H9 (cell line): ENCODE measurements at regions not wholly inside any gene's neighbourhood (a gene's known extent, or its start where the extent isn't known, plus 50 kb on each side); places are given as distances from the start of the nearest gene placed in this dataset.

Experiments used
- DNase-seq: peaks from one replicate; pipeline ENCODE4 v3.0.0-alpha.2; 2017
- H2AFZ ChIP-seq: one replicate; pipeline ENCODE4 v1.6.1; 2013; ENCODE audit warnings: mild to moderate bottlenecking, low read length, control low read depth, moderate library complexity
- H2AK5ac ChIP-seq: 2 replicates; pipeline ENCODE4 v1.6.1; 2013; ENCODE audit warnings: low read length, control low read depth, mixed read lengths; ENCODE audit not compliant: insufficient read length
- H2BK120ac ChIP-seq: one replicate; pipeline ENCODE4 v1.6.1; 2013; ENCODE audit warnings: low read depth, mild to moderate bottlenecking, low read length, control low read depth, inconsistent platforms; ENCODE audit not compliant: poor library complexity, severe bottlenecking
- H2BK12ac ChIP-seq: 2 replicates; pipeline ENCODE4 v1.6.1; 2013; ENCODE audit warnings: low read length, control low read depth, mixed read lengths, low read depth; ENCODE audit not compliant: insufficient read length
- H2BK15ac ChIP-seq: 2 replicates; pipeline ENCODE4 v1.6.1; 2013; ENCODE audit warnings: low read depth, low read length, control low read depth
- H2BK20ac ChIP-seq: one replicate; pipeline ENCODE4 v1.6.1; 2013; ENCODE audit warnings: low read depth, mild to moderate bottlenecking, low read length, control low read depth, inconsistent platforms; ENCODE audit not compliant: poor library complexity, severe bottlenecking
- H2BK5ac ChIP-seq: 2 replicates; pipeline ENCODE4 v1.6.1; 2013; ENCODE audit warnings: low read length, control low read depth, mixed read lengths; ENCODE audit not compliant: insufficient read length
- H3K14ac ChIP-seq: 2 replicates; pipeline ENCODE4 v1.6.1; 2013; ENCODE audit warnings: low read length, control low read depth; ENCODE audit not compliant: insufficient read depth
- H3K18ac ChIP-seq: 2 replicates; pipeline ENCODE4 v1.6.1; 2013; ENCODE audit warnings: low read depth, mild to moderate bottlenecking, mixed read lengths, low read length, control low read depth; ENCODE audit not compliant: insufficient read length
- H3K23ac ChIP-seq: 2 replicates; pipeline ENCODE4 v1.6.1; 2013; ENCODE audit warnings: low read length, control low read depth, mixed read lengths, low read depth; ENCODE audit not compliant: insufficient read length
- H3K23me2 ChIP-seq: 2 replicates; pipeline ENCODE4 v1.6.1; 2013; ENCODE audit warnings: low read depth, mild to moderate bottlenecking, mixed read lengths, low read length, control low read depth; ENCODE audit not compliant: insufficient read length, poor library complexity, severe bottlenecking
- H3K27ac ChIP-seq: 2 replicates; pipeline ENCODE4 v1.5.1; 2013; ENCODE audit warnings: low read length, control low read depth, mixed read lengths, low read depth; ENCODE audit not compliant: insufficient read length
- H3K27me3 ChIP-seq: 2 replicates; pipeline ENCODE4 v1.6.1; 2013; ENCODE audit warnings: low read length, control low read depth, inconsistent platforms; ENCODE audit not compliant: insufficient read depth
- H3K4ac ChIP-seq: 2 replicates; pipeline ENCODE4 v1.6.1; 2013; ENCODE audit warnings: low read depth, mild to moderate bottlenecking, control low read depth, inconsistent platforms, low read length, moderate library complexity
- H3K4me1 ChIP-seq: 2 replicates; pipeline ENCODE4 v1.6.1; 2013; ENCODE audit warnings: low read length, control low read depth, inconsistent platforms; ENCODE audit not compliant: insufficient read depth
- H3K4me2 ChIP-seq: 2 replicates; pipeline ENCODE4 v1.6.1; 2013; ENCODE audit warnings: low read length, control low read depth, mixed read lengths; ENCODE audit not compliant: insufficient read length, insufficient read depth
- H3K56ac ChIP-seq: 2 replicates; pipeline ENCODE4 v1.6.1; 2013; ENCODE audit warnings: low read depth, mild to moderate bottlenecking, mixed read lengths, low read length, control low read depth; ENCODE audit not compliant: insufficient read length
- H3K79me1 ChIP-seq: 2 replicates; pipeline ENCODE4 v1.6.1; 2013; ENCODE audit warnings: low read depth, mild to moderate bottlenecking, moderate library complexity, low read length, control low read depth, inconsistent platforms; ENCODE audit not compliant: insufficient read depth, poor library complexity, severe bottlenecking
- H3K79me2 ChIP-seq: 2 replicates; pipeline ENCODE4 v1.6.1; 2013; ENCODE audit warnings: low read length, control low read depth, inconsistent platforms; ENCODE audit not compliant: insufficient read depth
- H3K9ac ChIP-seq: 2 replicates; pipeline ENCODE4 v1.6.1; 2013; ENCODE audit warnings: low read length, control low read depth, mixed read lengths; ENCODE audit not compliant: insufficient read length; ENCODE audit errors: extremely low read depth
- H3K9me3 ChIP-seq: one replicate; pipeline ENCODE4 v1.6.1; 2013; ENCODE audit warnings: low read depth, low read length, inconsistent platforms; ENCODE audit not compliant: control insufficient read depth
- H3T11ph ChIP-seq: one replicate; pipeline ENCODE4 v1.6.1; 2013; ENCODE audit warnings: mild to moderate bottlenecking, low read length, control low read depth, inconsistent platforms
- H4K20me1 ChIP-seq: one replicate; pipeline ENCODE4 v1.6.1; 2013; ENCODE audit not compliant: control insufficient read depth, insufficient read length, insufficient read depth
- H4K5ac ChIP-seq: 2 replicates; pipeline ENCODE4 v1.6.1; 2013; ENCODE audit warnings: low read depth, mild to moderate bottlenecking, mixed read lengths, low read length, control low read depth; ENCODE audit not compliant: insufficient read length
- H4K8ac ChIP-seq: replicated peaks from 2 replicates; pipeline ENCODE4 v1.6.1; 2013; ENCODE audit warnings: low read length, control low read depth, mixed read lengths, low read depth; ENCODE audit not compliant: insufficient read length
- H4K91ac ChIP-seq: 2 replicates; pipeline ENCODE4 v1.6.1; 2013; ENCODE audit warnings: low read depth, mild to moderate bottlenecking, moderate library complexity, mixed read lengths, low read length, control low read depth; ENCODE audit not compliant: insufficient read length
- H3K27ac Mint-ChIP-seq, 3 experiments: 2 replicates in 2 of 3; 3 replicates in 1 of 3; pipeline ENCODE4 v1.8.0; 2020 to 2021; ENCODE audit warnings: mixed read lengths in 3 of 3, mild to moderate bottlenecking in 1 of 3, moderate library complexity in 1 of 3
- H3K27me3 Mint-ChIP-seq: 2 replicates; pipeline ENCODE4 v1.8.0; 2021; ENCODE audit warnings: low read depth, mild to moderate bottlenecking, moderate library complexity, mixed read lengths
- H3K36me3 Mint-ChIP-seq, 3 experiments: 2 replicates in 2 of 3; 3 replicates in 1 of 3; pipeline ENCODE4 v1.8.0; 2020 to 2021; ENCODE audit warnings: low read depth in 3 of 3, mixed read lengths in 3 of 3; ENCODE audit not compliant: insufficient read depth in 1 of 3
- H3K4me1 Mint-ChIP-seq, 2 experiments: 2 replicates each; pipeline ENCODE4 v1.8.0; 2020; ENCODE audit warnings: mixed read lengths in 2 of 2
- H3K4me3 Mint-ChIP-seq, 2 experiments: 2 replicates in 1 of 2; 3 replicates in 1 of 2; pipeline ENCODE4 v1.8.0; 2020 to 2021; ENCODE audit warnings: mild to moderate bottlenecking in 2 of 2, mixed read lengths in 2 of 2, moderate library complexity in 1 of 2
- H3K9me3 Mint-ChIP-seq, 2 experiments: 2 replicates in 1 of 2; 3 replicates in 1 of 2; pipeline ENCODE4 v1.8.0; 2020; ENCODE audit warnings: mild to moderate bottlenecking in 2 of 2, mixed read lengths in 2 of 2, moderate library complexity in 1 of 2
- WGBS: extraction: QIAGEN DNeasy Blood & Tissue Kit; methylation state at CpG from one replicate; pipeline ENCODE4 v1.1.7; 2013; ENCODE audit warnings: missing lambda C conversion rate, low lambda C conversion rate, mixed read lengths; ENCODE audit not compliant: insufficient read length; ENCODE audit errors: extremely low coverage; 5-methylcytosine and 5-hydroxymethylcytosine counted together
- TF ChIP-seq, protein P1 (sequence below): fragments of 200-600 bp; sonication (generic); conservative IDR thresholded peaks from 3 replicates; pipeline ENCODE4 v1.8.0; 2021; ENCODE audit warnings: antibody characterized with exemption, mild to moderate bottlenecking

DNA sequence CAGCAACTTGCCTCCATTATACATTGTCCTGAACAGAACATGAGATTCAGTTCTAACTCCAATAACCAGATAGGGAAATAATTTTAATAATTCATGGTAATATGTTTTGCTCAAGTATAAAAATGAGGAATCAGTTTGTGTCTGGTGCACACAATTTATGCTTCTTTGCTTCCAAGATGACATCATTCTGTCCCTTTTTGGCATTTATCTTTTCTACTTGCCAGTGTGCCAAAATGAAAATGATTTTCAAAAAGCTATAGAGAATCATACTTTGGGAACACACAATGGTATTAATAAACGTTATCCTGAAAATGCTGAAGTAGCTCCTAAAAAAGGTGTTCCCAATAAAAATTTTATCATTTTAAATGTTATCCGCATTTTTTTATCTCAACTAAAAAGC lies 519.0 kb downstream of the CAAP1 start:
- Histone ChIP-seq H3K27ac (no peak overlapping the region), H4K5ac (no peak overlapping the region), H3K27me3 (no peaks in the 10 kb centered on the region), H3K79me1 (no peaks in the 10 kb centered on the region), H3K23me2 (no peaks in the 10 kb centered on the region), H3K4me1 (no peaks in the 10 kb centered on the region), H3K23ac (no peak overlapping the region), H3T11ph (no peak overlapping the region), H3K4ac (no peak overlapping the region), H2BK5ac (no peak overlapping the region), H2BK12ac (no peak overlapping the region), H3K14ac (no peak overlapping the region), H2BK20ac (no peak overlapping the region), H4K91ac (no peak overlapping the region), H2AK5ac (no peak overlapping the region), H3K9ac (no peak overlapping the region), H3K79me2 (no peaks in the 10 kb centered on the region), H2BK120ac (no peak overlapping the region), H4K20me1 (no peaks in the 10 kb centered on the region), H3K9me3 (no peaks in the 10 kb centered on the region), H4K8ac (no peak overlapping the region), H3K4me2 (no peak overlapping the region), H3K18ac (no peak overlapping the region), H3K56ac (no peak overlapping the region), H2AFZ (no peak overlapping the region), H2BK15ac (no peak overlapping the region)
- Mint-ChIP-seq H3K27me3 (no peaks in the 10 kb centered on the region), H3K9me3 (peaks cover 0 to 2% of the 10 kb centered on the region in 2 experiments; a peak in 1 of 5 replicates), H3K4me1 (no peaks in the 10 kb centered on the region), H3K36me3 (no peaks in the 10 kb centered on the region; a peak in 1 of 7 replicates), H3K27ac (no peak overlapping the region), H3K4me3 (no peak overlapping the region)
- DNase-seq = no peak
- no CpG with 5 or more reads among the region's 2 CpGs for WGBS
- TF ChIP-seq, protein P1, sequence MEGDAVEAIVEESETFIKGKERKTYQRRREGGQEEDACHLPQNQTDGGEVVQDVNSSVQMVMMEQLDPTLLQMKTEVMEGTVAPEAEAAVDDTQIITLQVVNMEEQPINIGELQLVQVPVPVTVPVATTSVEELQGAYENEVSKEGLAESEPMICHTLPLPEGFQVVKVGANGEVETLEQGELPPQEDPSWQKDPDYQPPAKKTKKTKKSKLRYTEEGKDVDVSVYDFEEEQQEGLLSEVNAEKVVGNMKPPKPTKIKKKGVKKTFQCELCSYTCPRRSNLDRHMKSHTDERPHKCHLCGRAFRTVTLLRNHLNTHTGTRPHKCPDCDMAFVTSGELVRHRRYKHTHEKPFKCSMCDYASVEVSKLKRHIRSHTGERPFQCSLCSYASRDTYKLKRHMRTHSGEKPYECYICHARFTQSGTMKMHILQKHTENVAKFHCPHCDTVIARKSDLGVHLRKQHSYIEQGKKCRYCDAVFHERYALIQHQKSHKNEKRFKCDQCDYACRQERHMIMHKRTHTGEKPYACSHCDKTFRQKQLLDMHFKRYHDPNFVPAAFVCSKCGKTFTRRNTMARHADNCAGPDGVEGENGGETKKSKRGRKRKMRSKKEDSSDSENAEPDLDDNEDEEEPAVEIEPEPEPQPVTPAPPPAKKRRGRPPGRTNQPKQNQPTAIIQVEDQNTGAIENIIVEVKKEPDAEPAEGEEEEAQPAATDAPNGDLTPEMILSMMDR = no peak
